Fibroblast of lung (primary cell): ENCODE measurements at regions not wholly inside any gene's neighbourhood (a gene's known extent, or its start where the extent isn't known, plus 50 kb on each side); places are given as distances from the start of the nearest gene placed in this dataset.

ENCODE experiments used
- CTCF ChIP-seq, 2 donors: IDR thresholded peaks in 1 of 2; conservative IDR thresholded peaks in 1 of 2; 1 replicate in 1 of 2; 2 replicates in 1 of 2; pipeline ENCODE4 v1.5.1; 2011 to 2012; ENCODE audit warnings: low read length in 2 of 2, control low read depth in 1 of 2, inconsistent platforms in 1 of 2, low read depth in 1 of 2, mild to moderate bottlenecking in 1 of 2
- EZH2 ChIP-seq: IDR thresholded peaks from 2 replicates; pipeline ENCODE4 v1.5.1; 2012; ENCODE audit warnings: low read length, control low read depth, mild to moderate bottlenecking; ENCODE audit errors: missing control alignments

- TF ChIP-seq CTCF (conservative IDR thresholded peaks at IDR 0.05 in 1 of 2, IDR thresholded peaks at IDR 0.05 in 1 of 2; ENCODE audit: low read depth in 1 of 2, low read length in 2 of 2) (no peak), EZH2 (no peak)
Measured at GRCh38 chr4:132934911-132935310, 214.2 kb upstream of the PCDH10 start.
